ENCODE measurements at regions not wholly inside any gene's neighbourhood (a gene's known extent, or its start where the extent isn't known, plus 50 kb on each side); places are given as distances from the start of the nearest gene placed in this dataset.
"Not testable (repeated sequence)": the region's sequence is repeated elsewhere in the genome, so short reads cannot be mapped to it uniquely, and the experiment has no call there.

- H3K4me1 ChIP-seq (ENCODE audit: control insufficient read depth in 1 of 2, insufficient read depth in 2 of 2, low read length in 2 of 2), result no peaks in the 10 kb centered on the region
- intact Hi-C loops (cut with DNase I), result no loop called here
- no peak overlapping the region for H3K4me3 ChIP-seq (ENCODE audit: low read length in 2 of 2)
- DNase-seq (no peak), ATAC-seq (ENCODE audit: low FRiP score) (no peak)
- no peaks in the 10 kb centered on the region for H3K36me3 ChIP-seq (ENCODE audit: control insufficient read depth in 1 of 2, insufficient read depth in 2 of 2, low read length in 1 of 2)
- no peaks in the 10 kb centered on the region for H3K9me3 ChIP-seq (ENCODE audit: control insufficient read depth, low read length)
- no peaks in the 10 kb centered on the region for H3K27me3 ChIP-seq (ENCODE audit: control insufficient read depth in 1 of 2, insufficient read depth in 2 of 2, low read length in 1 of 2)
- H3K27ac ChIP-seq (ENCODE audit: low read depth in 1 of 2, low read length in 2 of 2), result no peak overlapping the region
- WGBS, 2 donors, result 90 to 98% methylated on average over 4 of the region's 4 CpGs
Observed at GRCh38 chr9:102244916-102245315, 506.5 kb upstream of the GRIN3A start.

- H3K27me3 ChIP-seq (ENCODE audit: control insufficient read depth in 1 of 2, insufficient read depth in 2 of 2, low read length in 1 of 2), result no peaks in the 10 kb centered on the region
- ATAC-seq (ENCODE audit: low FRiP score) (no peak), DNase-seq (no peak)
- H3K4me1 ChIP-seq (ENCODE audit: control insufficient read depth in 1 of 2, insufficient read depth in 2 of 2, low read length in 2 of 2), result no peaks in the 10 kb centered on the region
- no peak overlapping the region for H3K27ac ChIP-seq (ENCODE audit: low read depth in 1 of 2, low read length in 2 of 2)
- 81 to 83% methylated on average over 4 of the region's 4 CpGs for WGBS, 2 donors
- no peaks in the 10 kb centered on the region for H3K9me3 ChIP-seq (ENCODE audit: control insufficient read depth, low read length)
- intact Hi-C loops (cut with DNase I), result no loop called here
- H3K36me3 ChIP-seq (ENCODE audit: control insufficient read depth in 1 of 2, insufficient read depth in 2 of 2, low read length in 1 of 2), result no peaks in the 10 kb centered on the region
- no peak overlapping the region for H3K4me3 ChIP-seq (ENCODE audit: low read length in 2 of 2)
Observed at GRCh38 chr9:102237520-102237919, 499.1 kb upstream of the GRIN3A start.

GRCh38 chr9:102237094-102237493 lies 498.6 kb upstream of the GRIN3A start:
- DNase-seq, result no peak
- H3K4me1 ChIP-seq (ENCODE audit: control insufficient read depth in 1 of 2, insufficient read depth in 2 of 2, low read length in 2 of 2), result no peaks in the 10 kb centered on the region
- 4% methylated on average over 1 of the region's 1 CpG for WGBS, 2 donors
- H3K4me3 ChIP-seq (ENCODE audit: low read length in 2 of 2), result no peak overlapping the region
- H3K9me3 ChIP-seq (ENCODE audit: control insufficient read depth, low read length), result peaks cover 1% of the 10 kb centered on the region
- no peaks in the 10 kb centered on the region for H3K27me3 ChIP-seq (ENCODE audit: control insufficient read depth in 1 of 2, insufficient read depth in 2 of 2, low read length in 1 of 2)
- ATAC-seq (ENCODE audit: low FRiP score), result no peak
- no peaks in the 10 kb centered on the region for H3K36me3 ChIP-seq (ENCODE audit: control insufficient read depth in 1 of 2, insufficient read depth in 2 of 2, low read length in 1 of 2)
- H3K27ac ChIP-seq (ENCODE audit: low read depth in 1 of 2, low read length in 2 of 2), result no peak overlapping the region
- intact Hi-C loops (cut with DNase I), result no loop called here

- H3K4me3 ChIP-seq (ENCODE audit: low read length in 2 of 2); DNase-seq; H3K27me3 ChIP-seq (ENCODE audit: control insufficient read depth in 1 of 2, insufficient read depth in 2 of 2, low read length in 1 of 2); H3K9me3 ChIP-seq (ENCODE audit: control insufficient read depth, low read length); H3K27ac ChIP-seq (ENCODE audit: low read depth in 1 of 2, low read length in 2 of 2); H3K4me1 ChIP-seq (ENCODE audit: control insufficient read depth in 1 of 2, insufficient read depth in 2 of 2, low read length in 2 of 2); ATAC-seq (ENCODE audit: low FRiP score); intact Hi-C loops (cut with DNase I); H3K36me3 ChIP-seq (ENCODE audit: control insufficient read depth in 1 of 2, insufficient read depth in 2 of 2, low read length in 1 of 2): not testable (repeated sequence)
- WGBS, 2 donors, result 97 to 98% methylated on average over 4 of the region's 4 CpGs
Observed at GRCh38 chr9:102227416-102227815, 489.0 kb upstream of the GRIN3A start.

GRCh38 chr9:102225841-102226441 lies 487.5 kb upstream of the GRIN3A start:
- ATAC-seq (ENCODE audit: low FRiP score) (no peak), DNase-seq (no peak)
- intact Hi-C loops (cut with DNase I), result no loop called here
- H3K36me3 ChIP-seq (ENCODE audit: control insufficient read depth in 1 of 2, insufficient read depth in 2 of 2, low read length in 1 of 2), result no peaks in the 10 kb centered on the region
- 2 to 9% methylated on average over 1 of the region's 1 CpG for WGBS, 2 donors
- H3K4me3 ChIP-seq (ENCODE audit: low read length in 2 of 2), result no peak overlapping the region
- no peaks in the 10 kb centered on the region for H3K9me3 ChIP-seq (ENCODE audit: control insufficient read depth, low read length)
- H3K27me3 ChIP-seq (ENCODE audit: control insufficient read depth in 1 of 2, insufficient read depth in 2 of 2, low read length in 1 of 2), result no peaks in the 10 kb centered on the region
- no peaks in the 10 kb centered on the region for H3K4me1 ChIP-seq (ENCODE audit: control insufficient read depth in 1 of 2, insufficient read depth in 2 of 2, low read length in 2 of 2)
- H3K27ac ChIP-seq (ENCODE audit: low read depth in 1 of 2, low read length in 2 of 2), result no peak overlapping the region

GRCh38 chr9:102223320-102224136 lies 485.1 kb upstream of the GRIN3A start:
- intact Hi-C loops (cut with DNase I); DNase-seq; ATAC-seq (ENCODE audit: low FRiP score); H3K27me3 ChIP-seq (ENCODE audit: control insufficient read depth in 1 of 2, insufficient read depth in 2 of 2, low read length in 1 of 2); H3K9me3 ChIP-seq (ENCODE audit: control insufficient read depth, low read length); H3K36me3 ChIP-seq (ENCODE audit: control insufficient read depth in 1 of 2, insufficient read depth in 2 of 2, low read length in 1 of 2); H3K4me3 ChIP-seq (ENCODE audit: low read length in 2 of 2); H3K27ac ChIP-seq (ENCODE audit: low read depth in 1 of 2, low read length in 2 of 2); H3K4me1 ChIP-seq (ENCODE audit: control insufficient read depth in 1 of 2, insufficient read depth in 2 of 2, low read length in 2 of 2): not testable (repeated sequence)
- WGBS, 2 donors, result 85 to 88% methylated on average over 27 of the region's 27 CpGs

- no peaks in the 10 kb centered on the region for H3K4me1 ChIP-seq (ENCODE audit: control insufficient read depth in 1 of 2, insufficient read depth in 2 of 2, low read length in 2 of 2)
- H3K9me3 ChIP-seq (ENCODE audit: control insufficient read depth, low read length), result no peaks in the 10 kb centered on the region
- H3K36me3 ChIP-seq (ENCODE audit: control insufficient read depth in 1 of 2, insufficient read depth in 2 of 2, low read length in 1 of 2), result no peaks in the 10 kb centered on the region
- peak overlapping the region in 1 of 2 donors; percentile 18 for H3K4me3 ChIP-seq (ENCODE audit: low read length in 2 of 2)
- no peak overlapping the region for H3K27ac ChIP-seq (ENCODE audit: low read depth in 1 of 2, low read length in 2 of 2)
- no peaks in the 10 kb centered on the region for H3K27me3 ChIP-seq (ENCODE audit: control insufficient read depth in 1 of 2, insufficient read depth in 2 of 2, low read length in 1 of 2)
- WGBS, 2 donors, result 5 to 7% methylated on average over 3 of the region's 3 CpGs
- ATAC-seq (ENCODE audit: low FRiP score), result no peak
- no peak for DNase-seq
- intact Hi-C loops (cut with DNase I), result no loop called here
Observed at GRCh38 chr9:102209176-102209575, 470.7 kb upstream of the GRIN3A start.

- 13 to 14% methylated on average over 4 of the region's 4 CpGs for WGBS, 2 donors
- no peaks in the 10 kb centered on the region for H3K36me3 ChIP-seq (ENCODE audit: control insufficient read depth in 1 of 2, insufficient read depth in 2 of 2, low read length in 1 of 2)
- H3K27ac ChIP-seq (ENCODE audit: low read depth in 1 of 2, low read length in 2 of 2), result no peak overlapping the region
- no peak for ATAC-seq (ENCODE audit: low FRiP score)
- H3K27me3 ChIP-seq (ENCODE audit: control insufficient read depth in 1 of 2, insufficient read depth in 2 of 2, low read length in 1 of 2), result no peaks in the 10 kb centered on the region
- no peaks in the 10 kb centered on the region for H3K4me1 ChIP-seq (ENCODE audit: control insufficient read depth in 1 of 2, insufficient read depth in 2 of 2, low read length in 2 of 2)
- no peak for DNase-seq
- intact Hi-C loops (cut with DNase I), result no loop called here
- no peaks in the 10 kb centered on the region for H3K9me3 ChIP-seq (ENCODE audit: control insufficient read depth, low read length)
- no peak overlapping the region for H3K4me3 ChIP-seq (ENCODE audit: low read length in 2 of 2)
Observed at GRCh38 chr9:102206432-102206831, 468.0 kb upstream of the GRIN3A start.

- ATAC-seq (ENCODE audit: low FRiP score) (no peak), DNase-seq (no peak)
- Histone ChIP-seq H3K4me1 (ENCODE audit: control insufficient read depth in 1 of 2, insufficient read depth in 2 of 2, low read length in 2 of 2) (no peaks in the 10 kb centered on the region), H3K36me3 (ENCODE audit: control insufficient read depth in 1 of 2, insufficient read depth in 2 of 2, low read length in 1 of 2) (no peaks in the 10 kb centered on the region), H3K4me3 (ENCODE audit: low read length in 2 of 2) (no peak overlapping the region), H3K9me3 (ENCODE audit: control insufficient read depth, low read length) (no peaks in the 10 kb centered on the region), H3K27ac (ENCODE audit: low read depth in 1 of 2, low read length in 2 of 2) (no peak overlapping the region), H3K27me3 (ENCODE audit: control insufficient read depth in 1 of 2, insufficient read depth in 2 of 2, low read length in 1 of 2) (no peaks in the 10 kb centered on the region)
- intact Hi-C loops (cut with DNase I), result no loop called here
- WGBS, 2 donors, result 88 to 97% methylated on average over 2 of the region's 2 CpGs
Observed at GRCh38 chr9:102205251-102205650, 466.8 kb upstream of the GRIN3A start.
